NCI-H748 treated with DMSO at 0.1 percent for 48 hours (cell line): ENCODE measurements at regions not wholly inside any gene's neighbourhood (a gene's known extent, or its start where the extent isn't known, plus 50 kb on each side); places are given as distances from the start of the nearest gene placed in this dataset.

ENCODE experiments used
- DNase-seq: peaks from one replicate; lab custom pipeline; 2025; lab: John Stamatoyannopoulos, UW

GRCh38 chr1:34479731-34480130 is 275.1 kb upstream of the GJB5 start:
- peak; percentile 36 for DNase-seq

- no peak for DNase-seq
These were observed 266.7 kb upstream of the GJB5 start for GRCh38 chr1:34488080-34488708.

GRCh38 chr1:34500451-34500850 is 254.4 kb upstream of the GJB5 start:
- no peak for DNase-seq

- no peak for DNase-seq
These were observed 243.0 kb upstream of the GJB5 start for GRCh38 chr1:34511802-34512201.

- no peak for DNase-seq
These were observed 236.6 kb upstream of the GJB5 start for GRCh38 chr1:34518146-34518699.

- DNase-seq: no peak
These were observed 234.7 kb upstream of the GJB5 start for GRCh38 chr1:34520111-34520510.

- no peak for DNase-seq
These were observed 230.1 kb upstream of the GJB5 start for GRCh38 chr1:34524783-34525182.

- no peak for DNase-seq
These were observed 224.7 kb upstream of the GJB5 start for GRCh38 chr1:34529935-34530859.

- DNase-seq: no peak
These were observed 222.7 kb upstream of the GJB5 start for GRCh38 chr1:34532113-34532512.

- DNase-seq: no peak
These were observed 216.4 kb upstream of the GJB5 start for GRCh38 chr1:34538481-34538880.

GRCh38 chr1:34547046-34547674 is 207.7 kb upstream of the GJB5 start:
- no peak for DNase-seq

GRCh38 chr1:34549199-34549598 is 205.6 kb upstream of the GJB5 start:
- no peak for DNase-seq

GRCh38 chr1:34578306-34578705 is 176.5 kb upstream of the GJB5 start:
- DNase-seq: no peak

- DNase-seq: no peak
These were observed 172.5 kb upstream of the GJB5 start for GRCh38 chr1:34582356-34582755.

- DNase-seq: no peak
These were observed 167.1 kb upstream of the GJB5 start for GRCh38 chr1:34587761-34588160.

GRCh38 chr1:34590211-34590623 is 164.6 kb upstream of the GJB5 start:
- DNase-seq: peak; percentile 85

- no peak for DNase-seq
These were observed 162.9 kb upstream of the GJB5 start for GRCh38 chr1:34591751-34592629.

GRCh38 chr1:34597877-34598514 is 156.9 kb upstream of the GJB5 start:
- peak; percentile 53 for DNase-seq

- no peak for DNase-seq
These were observed 151.9 kb upstream of the GJB5 start for GRCh38 chr1:34602907-34603306.

GRCh38 chr1:34603594-34603993 is 151.3 kb upstream of the GJB5 start:
- DNase-seq: no peak

GRCh38 chr1:34606504-34606903 is 148.3 kb upstream of the GJB5 start:
- DNase-seq: no peak
